ENCODE measurements at regions not wholly inside any gene's neighbourhood (a gene's known extent, or its start where the extent isn't known, plus 50 kb on each side); places are given as distances from the start of the nearest gene placed in this dataset.

- TF ChIP-seq EP300 (IDR thresholded peaks at IDR 0.05) (no peak), POLR2AphosphoS5 (IDR thresholded peaks at IDR 0.05) (no peak), POLR2A (IDR thresholded peaks at IDR 0.05) (no peak)
Observed at GRCh38 chr12:127257366-127257935, 1009.5 kb upstream of the TMEM132C start.

Measured in stomach (tissue), 4 donors.